HG03060 (cell line): ENCODE measurements at regions not wholly inside any gene's neighbourhood (a gene's known extent, or its start where the extent isn't known, plus 50 kb on each side); places are given as distances from the start of the nearest gene placed in this dataset.
"Not testable (repeated sequence)": the region's sequence is repeated elsewhere in the genome, so short reads cannot be mapped to it uniquely, and the experiment has no call there.

Experiments used
- ATAC-seq: cut with Tn5 transposase; IDR thresholded peaks from one replicate; pipeline ENCODE4 v1.9.1; 2021; ENCODE audit warnings: low read depth, moderate number of reproducible peaks; ENCODE audit not compliant: unreplicated experiment

DNA sequence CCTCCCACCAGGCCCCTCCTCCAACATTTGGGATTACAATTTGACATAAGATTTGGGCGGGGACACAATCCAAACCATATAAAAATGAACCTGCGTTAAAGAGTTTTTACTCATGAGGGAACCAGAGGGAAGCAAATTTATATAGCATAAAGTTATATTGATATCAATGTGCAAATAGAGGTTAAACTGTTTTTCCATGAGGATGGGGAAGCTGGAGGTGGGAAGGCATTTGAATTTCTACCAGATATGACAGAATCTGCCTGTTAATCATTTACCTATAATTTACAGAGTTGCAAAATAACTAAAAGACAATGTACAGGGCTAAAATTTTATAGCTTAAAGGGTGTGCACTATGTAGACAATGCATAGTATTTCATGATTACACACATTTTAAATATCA is 322.0 kb upstream of the FKBP1C start:
- ATAC-seq: no peak

DNA sequence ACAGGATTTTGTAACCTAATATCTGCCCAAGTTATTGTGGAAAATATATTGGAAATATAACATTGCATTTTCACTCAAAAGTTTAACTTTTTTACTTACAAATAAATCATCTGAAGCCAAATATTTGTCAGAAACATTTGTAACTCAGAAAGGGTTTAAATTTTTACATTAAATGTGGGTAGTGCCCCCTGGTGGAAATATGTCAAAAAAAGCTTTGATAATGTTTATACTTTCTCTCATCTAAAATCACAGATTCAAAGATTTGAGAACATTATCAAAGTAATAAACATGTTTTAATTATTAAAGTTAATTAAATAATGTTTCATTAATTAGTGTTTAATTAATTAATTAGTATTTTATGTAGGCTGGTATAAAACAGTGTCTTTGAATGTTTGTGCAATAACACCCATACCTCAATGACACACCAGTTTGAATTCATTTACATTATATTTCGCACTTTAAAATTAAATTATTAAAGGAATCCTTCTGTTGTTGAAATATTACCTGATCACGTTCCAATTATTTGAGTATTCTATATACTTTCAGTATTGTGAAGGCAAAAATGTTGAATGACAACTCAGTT is 320.1 kb upstream of the FKBP1C start:
- ATAC-seq: no peak

GRCh38 chr6:62894114-62894513 is 317.2 kb upstream of the FKBP1C start:
- no peak for ATAC-seq

DNA sequence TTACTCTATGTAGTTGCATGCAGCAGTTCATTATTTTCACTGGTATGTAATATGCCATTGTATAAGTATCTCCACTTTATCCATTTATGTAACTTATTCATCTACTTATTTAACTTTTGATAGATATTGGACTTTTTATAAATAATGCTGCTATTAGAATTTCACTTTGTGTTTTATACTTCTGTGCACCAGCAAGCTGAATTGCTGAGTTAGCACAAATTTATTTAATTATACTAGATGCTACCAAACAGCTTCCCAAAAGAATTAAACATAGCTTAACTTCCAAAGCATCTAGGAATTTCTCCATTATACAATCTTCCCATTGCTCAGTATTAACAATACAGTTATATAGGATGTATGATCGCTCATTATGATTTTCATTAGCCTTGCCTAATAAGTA is 308.0 kb upstream of the FKBP1C start:
- no peak for ATAC-seq

- no peak for ATAC-seq
Observed at GRCh38 chr6:62904687-62905086, 306.6 kb upstream of the FKBP1C start.

DNA sequence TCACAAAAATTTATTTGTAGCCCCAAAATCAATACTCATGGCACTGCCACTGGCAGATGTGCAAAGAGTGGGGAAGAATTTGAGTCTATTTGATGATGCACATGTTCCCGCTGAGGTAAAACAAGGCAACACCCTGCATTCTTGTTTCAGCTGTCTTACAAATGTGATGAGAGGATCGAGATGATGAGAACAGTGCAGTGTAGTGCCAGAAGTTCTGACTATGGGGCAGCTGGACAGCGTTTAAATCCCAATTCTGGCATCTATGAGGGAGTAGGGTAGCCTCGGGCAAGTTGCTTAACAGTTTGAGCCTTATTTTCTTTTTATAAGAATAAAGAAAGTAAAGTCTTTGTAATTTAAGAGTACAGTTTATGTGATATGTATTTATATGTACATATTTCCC is 296.7 kb upstream of the FKBP1C start:
- ATAC-seq: no peak

- ATAC-seq: no peak
Observed at GRCh38 chr6:62923728-62924127, 287.5 kb upstream of the FKBP1C start.

DNA sequence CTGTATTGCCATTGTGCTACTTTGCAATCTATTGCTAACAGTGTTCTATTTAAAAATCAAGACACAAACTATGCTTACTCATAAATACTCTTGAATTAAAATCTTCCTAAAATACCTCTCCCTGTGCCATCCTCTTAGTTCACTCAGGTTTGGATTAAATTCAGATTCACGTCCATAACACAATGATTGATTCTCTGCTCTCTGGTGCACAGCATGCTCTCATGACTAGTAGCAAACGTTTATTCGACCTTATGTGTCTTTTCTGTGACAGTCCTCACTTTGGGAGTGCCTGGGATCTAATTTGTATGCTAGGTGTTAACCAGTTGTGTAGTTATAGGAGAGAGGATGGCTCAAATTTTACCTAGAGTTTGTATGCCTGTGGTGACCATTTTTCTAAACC is 270.4 kb upstream of the FKBP1C start:
- ATAC-seq: no peak

GRCh38 chr6:62942000-62942399 is 269.3 kb upstream of the FKBP1C start:
- no peak for ATAC-seq

- ATAC-seq: no peak
Observed at GRCh38 chr6:62968834-62969233, 242.4 kb upstream of the FKBP1C start.

DNA sequence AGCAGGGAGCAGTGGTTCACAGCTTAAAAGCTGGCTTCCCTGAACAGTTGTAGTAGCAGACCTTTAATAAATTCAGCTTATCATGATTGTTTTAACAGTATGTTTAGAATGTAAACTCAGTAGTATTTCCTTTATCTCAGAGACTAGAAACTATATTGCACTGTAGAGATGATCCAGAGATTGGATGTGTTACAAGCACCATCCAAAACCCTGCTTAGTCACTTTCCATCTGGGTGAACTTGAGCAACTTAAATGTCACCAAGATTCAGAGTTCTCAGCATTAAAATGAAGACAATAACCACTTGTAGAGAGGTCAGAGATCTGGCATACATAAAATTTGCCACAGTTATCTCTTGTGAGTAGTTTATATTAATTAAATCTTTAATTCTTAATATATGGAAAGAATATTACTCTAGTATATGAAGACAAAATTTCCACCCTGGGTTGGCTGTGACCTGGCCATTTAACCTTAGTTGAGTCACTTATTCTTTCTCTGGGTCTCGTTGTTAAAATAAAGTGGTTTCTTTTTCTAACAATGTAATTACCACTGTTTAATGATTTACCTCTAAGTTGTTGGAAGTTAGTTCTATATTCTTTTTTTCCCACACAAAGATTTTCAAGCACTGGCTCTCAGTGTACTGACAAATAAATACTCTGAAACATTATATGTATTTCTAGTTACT is 239.2 kb upstream of the FKBP1C start:
- no peak for ATAC-seq

DNA sequence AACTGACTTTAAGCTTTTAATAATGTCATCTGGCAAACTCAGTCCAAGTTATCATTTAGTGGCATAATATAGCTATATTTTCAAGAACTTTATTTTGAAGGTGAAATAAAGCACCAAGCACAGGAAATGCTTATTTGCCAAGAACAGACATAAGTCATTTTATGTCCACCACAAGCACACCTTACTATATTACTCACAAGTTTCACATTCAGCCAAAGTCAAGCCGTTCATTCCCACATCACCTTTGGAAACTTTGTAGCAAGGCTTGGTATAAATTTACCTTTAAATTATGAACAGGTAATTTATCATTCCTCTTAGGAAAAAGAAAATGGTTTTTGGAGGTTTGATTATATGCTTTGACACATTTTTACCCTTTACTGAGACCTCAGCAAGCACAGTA is 236.8 kb upstream of the FKBP1C start:
- peak; percentile 51 for ATAC-seq

DNA sequence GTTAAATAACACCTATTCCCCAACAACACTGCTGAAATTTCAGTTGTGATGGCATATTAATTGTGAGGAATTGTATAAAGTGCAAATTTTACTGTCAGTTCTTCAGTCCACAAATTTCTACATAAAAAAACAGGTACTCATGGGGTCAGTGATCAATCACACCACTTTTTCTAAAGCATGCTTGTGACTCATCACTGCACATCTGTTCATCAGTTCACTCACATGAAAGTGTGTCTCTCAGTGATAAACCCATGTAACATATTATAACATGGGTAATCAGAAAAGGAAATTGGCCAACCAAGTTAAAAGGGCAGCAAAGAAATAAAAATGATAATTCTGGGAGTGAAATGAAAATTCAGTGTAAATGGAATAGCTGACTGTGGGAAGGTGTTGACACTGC is 234.7 kb upstream of the FKBP1C start:
- ATAC-seq: no peak

- no peak for ATAC-seq
Observed at GRCh38 chr6:62978920-62979319, 232.3 kb upstream of the FKBP1C start.

- no peak for ATAC-seq
Observed at GRCh38 chr6:62980093-62980492, 231.2 kb upstream of the FKBP1C start.

DNA sequence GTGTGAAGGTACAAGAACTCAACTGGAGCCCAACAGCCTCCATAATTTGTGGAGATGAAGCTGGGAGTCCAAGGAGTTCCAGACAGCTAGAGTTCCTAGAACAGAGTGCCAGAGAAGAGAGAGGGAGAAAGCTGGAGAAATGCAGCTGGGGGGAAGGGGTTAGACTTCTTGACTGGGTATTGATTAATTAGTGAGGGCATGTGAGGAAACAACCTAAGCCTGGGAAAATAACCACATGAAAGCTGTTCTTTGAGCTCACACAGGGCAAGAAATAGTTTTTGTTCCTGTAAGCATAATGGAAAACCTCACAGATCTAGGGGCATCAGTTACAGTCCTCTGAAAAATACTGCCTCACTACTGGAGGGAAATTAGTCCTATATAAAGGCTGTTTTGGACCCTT is 230.5 kb upstream of the FKBP1C start:
- no peak for ATAC-seq

DNA sequence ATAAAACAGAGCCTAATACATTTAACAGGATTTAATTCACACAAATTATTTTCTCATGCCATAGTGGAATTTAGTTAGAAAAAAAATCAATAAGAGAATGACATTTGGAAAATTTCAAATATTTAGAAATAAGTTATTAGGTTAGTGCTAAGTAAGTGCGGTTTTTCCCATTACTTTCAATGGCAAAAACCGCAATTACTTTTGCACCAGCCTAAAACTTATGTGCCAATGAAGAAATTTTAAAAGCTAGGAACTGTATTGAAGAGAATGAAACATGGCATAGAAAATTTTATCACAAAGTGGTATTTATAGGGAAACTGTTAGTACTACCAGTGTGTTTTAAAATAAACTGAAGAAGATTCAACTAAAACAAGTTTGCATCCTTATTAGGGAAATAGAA is 228.3 kb upstream of the FKBP1C start:
- ATAC-seq: no peak

GRCh38 chr6:62991696-62992095 is 219.6 kb upstream of the FKBP1C start:
- ATAC-seq: not testable (repeated sequence)

DNA sequence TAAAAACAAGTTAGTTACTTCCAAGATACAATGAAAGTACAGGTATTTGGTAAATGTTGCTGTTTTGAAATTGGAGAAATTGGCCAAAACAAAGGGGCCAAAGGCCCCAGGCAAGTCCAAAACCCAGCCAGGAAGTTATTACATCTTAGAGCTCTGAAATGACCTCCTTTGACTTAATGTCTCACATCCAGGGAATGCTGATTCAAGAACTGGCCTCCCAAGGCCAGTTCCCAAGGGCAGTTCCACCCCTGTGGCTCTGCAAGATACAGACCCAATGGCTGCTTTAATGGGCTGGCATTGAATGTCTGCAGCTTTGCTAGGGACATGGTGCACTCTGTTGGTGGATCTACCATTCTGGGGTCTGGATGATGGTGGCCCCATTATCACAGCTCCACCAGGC is 217.3 kb upstream of the FKBP1C start:
- no peak for ATAC-seq

DNA sequence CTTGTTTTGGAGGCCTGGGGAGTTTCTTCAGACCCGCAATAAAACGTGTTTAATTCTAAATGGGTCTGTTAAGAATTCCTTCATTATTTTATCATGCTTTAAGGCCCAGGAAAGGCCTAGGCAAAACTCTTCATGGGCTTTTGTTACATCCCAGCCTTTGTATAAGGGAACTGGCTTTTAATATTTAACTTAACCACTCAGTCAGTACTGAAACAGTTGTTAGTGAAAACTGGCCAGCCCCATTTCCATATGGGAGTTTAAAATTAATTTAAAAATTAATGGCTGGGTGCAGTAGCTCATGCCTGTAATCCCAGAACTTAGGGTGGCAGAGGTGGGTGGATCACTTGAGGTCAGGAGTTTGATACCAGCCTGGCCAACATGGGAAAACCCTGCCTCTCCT is 213.2 kb upstream of the FKBP1C start:
- no peak for ATAC-seq

DNA sequence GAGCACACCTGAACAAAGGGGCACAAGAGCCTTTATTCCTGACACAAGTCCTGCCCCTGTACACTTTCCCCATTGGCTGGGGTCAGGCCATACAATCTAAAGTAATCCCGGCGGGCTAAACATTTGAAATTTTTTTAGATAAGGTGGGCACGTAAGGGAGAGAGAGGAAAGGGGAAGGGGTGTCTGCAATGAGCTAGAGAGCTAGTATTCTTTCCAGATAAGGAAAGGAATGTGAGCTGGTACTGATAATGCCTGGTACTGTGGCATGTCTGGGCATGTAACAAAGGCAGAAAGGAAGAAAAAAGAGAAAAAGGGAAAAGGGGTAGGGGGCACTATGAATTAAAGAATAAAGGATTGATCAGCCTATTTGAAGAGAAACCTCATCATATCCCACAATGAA is 212.0 kb upstream of the FKBP1C start:
- not testable (repeated sequence) for ATAC-seq

DNA sequence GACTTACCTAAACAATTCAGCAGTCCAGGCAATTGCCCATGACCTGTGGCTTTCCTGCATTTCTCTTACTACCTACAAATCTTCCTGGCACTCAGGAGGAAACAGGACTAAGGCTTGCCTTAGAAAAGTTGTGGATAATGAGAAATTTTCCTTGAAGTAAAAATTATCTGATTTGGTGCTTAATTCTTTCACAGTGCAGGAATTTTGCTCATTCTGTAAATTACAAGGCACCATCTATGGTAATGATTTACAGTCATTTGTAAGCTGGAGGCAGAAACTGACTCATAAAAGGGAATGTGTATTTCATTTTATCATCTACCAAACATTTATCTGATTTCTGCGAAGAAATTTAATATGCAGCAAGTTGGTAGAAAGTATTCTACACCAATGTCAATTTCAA is 211.5 kb upstream of the FKBP1C start:
- ATAC-seq: no peak

DNA sequence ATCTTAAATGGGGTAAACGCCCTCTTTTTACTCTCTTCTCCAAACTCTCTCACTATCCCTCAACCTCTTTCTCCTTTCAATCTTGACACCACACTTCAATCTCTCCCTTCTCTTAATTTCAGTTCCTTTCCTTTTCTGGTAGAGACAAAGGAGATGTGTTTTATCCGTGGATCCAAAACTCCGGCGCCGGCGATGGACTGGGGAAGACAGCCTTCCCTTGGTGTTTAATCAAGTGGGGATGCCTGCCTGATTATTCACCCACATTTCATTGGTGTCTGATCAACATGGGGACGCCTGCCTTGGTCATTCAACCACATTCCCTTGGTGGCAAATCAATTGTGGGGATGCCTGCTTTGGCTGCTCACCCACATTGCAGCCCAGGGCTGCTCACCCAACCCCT is 205.3 kb upstream of the FKBP1C start:
- ATAC-seq: not testable (repeated sequence)
